BLaER1 treated with 17β-estradiol and CSF1 and Interleukin-3, amounts not matched to agents 10 nM and 100 nM (cell line): ENCODE measurements at regions not wholly inside any gene's neighbourhood (a gene's known extent, or its start where the extent isn't known, plus 50 kb on each side); places are given as distances from the start of the nearest gene placed in this dataset.

ENCODE experiments used
- H3K27ac ChIP-seq, 11 experiments: shearing (Covaris generic); formaldehyde crosslinking; 2 replicates each; pipeline ENCODE4 v1.8.1; 2022
- H3K27me3 ChIP-seq, 11 experiments: shearing (Covaris generic); formaldehyde crosslinking; 2 replicates each; pipeline ENCODE4 v1.8.1; 2022
- H3K36me3 ChIP-seq, 11 experiments: shearing (Covaris generic); formaldehyde crosslinking; 2 replicates each; pipeline ENCODE4 v1.8.1; 2022
- H3K4me1 ChIP-seq, 10 experiments: shearing (Covaris generic); formaldehyde crosslinking; 2 replicates each; pipeline ENCODE4 v1.8.1; 2022
- H3K4me2 ChIP-seq, 11 experiments: shearing (Covaris generic); formaldehyde crosslinking; 2 replicates each; pipeline ENCODE4 v1.8.1; 2022
- H3K4me3 ChIP-seq, 10 experiments: shearing (Covaris generic); formaldehyde crosslinking; 2 replicates each; pipeline ENCODE4 v1.8.1; 2022
- H3K9ac ChIP-seq, 11 experiments: shearing (Covaris generic); formaldehyde crosslinking; 2 replicates each; pipeline ENCODE4 v1.8.1; 2022
- H3K9me3 ChIP-seq, 11 experiments: shearing (Covaris generic); formaldehyde crosslinking; replicated peaks in 1 of 11; 2 replicates each; pipeline ENCODE4 v1.8.1; 2022
- H4K20me1 ChIP-seq, 11 experiments: shearing (Covaris generic); formaldehyde crosslinking; 2 replicates each; pipeline ENCODE4 v1.8.1; 2022
- Cebpa-rat ChIP-seq, 11 experiments: shearing (Covaris generic); IDR thresholded peaks; 2 replicates each; pipeline ENCODE4 v1.8.1; 2022

- Histone ChIP-seq H3K4me1 (no peaks in the 10 kb centered on the region), H3K4me3 (no peak overlapping the region), H3K9ac (no peak overlapping the region), H3K27ac (no peak overlapping the region), H3K36me3 (no peaks in the 10 kb centered on the region), H4K20me1 (no peaks in the 10 kb centered on the region), H3K27me3 (no peaks in the 10 kb centered on the region), H3K4me2 (no peak overlapping the region), H3K9me3 (peaks cover 0 to 6% (median 4%) of the 10 kb centered on the region in 11 experiments; a peak in 1 of 22 replicates)
- TF ChIP-seq Cebpa-rat (IDR thresholded peaks at IDR 0.05) = no peak
Measured at GRCh38 chr16:86701286-86701975, 123.1 kb downstream of the FOXL1 start.

GRCh38 chr16:86702824-86703588 is 124.7 kb downstream of the FOXL1 start:
- H3K4me2 ChIP-seq = no peak overlapping the region
- TF ChIP-seq Cebpa-rat (IDR thresholded peaks at IDR 0.05) = no peak
- H3K4me3 ChIP-seq = no peak overlapping the region
- no peaks in the 10 kb centered on the region for H3K27me3 ChIP-seq
- peaks cover 0 to 6% (median 4%) of the 10 kb centered on the region in 11 experiments; a peak in 1 of 22 replicates for H3K9me3 ChIP-seq
- no peak overlapping the region for H3K27ac ChIP-seq
- no peak overlapping the region for H3K9ac ChIP-seq
- no peaks in the 10 kb centered on the region for H3K36me3 ChIP-seq
- H3K4me1 ChIP-seq = no peaks in the 10 kb centered on the region
- H4K20me1 ChIP-seq = no peaks in the 10 kb centered on the region

GRCh38 chr16:86704516-86704915 is 126.2 kb downstream of the FOXL1 start:
- Histone ChIP-seq H3K36me3 (no peaks in the 10 kb centered on the region), H3K4me1 (peaks cover 0 to 8% (median 0%) of the 10 kb centered on the region in 10 experiments; a peak in 2 of 20 replicates), H3K4me3 (no peak overlapping the region), H3K9me3 (peaks cover 0 to 6% (median 4%) of the 10 kb centered on the region in 11 experiments; a peak in 1 of 22 replicates), H3K27ac (no peak overlapping the region), H4K20me1 (no peaks in the 10 kb centered on the region), H3K9ac (no peak overlapping the region), H3K4me2 (no peak overlapping the region), H3K27me3 (no peaks in the 10 kb centered on the region)
- no peak for TF ChIP-seq Cebpa-rat (IDR thresholded peaks at IDR 0.05)

GRCh38 chr16:86706726-86707125 is 128.4 kb downstream of the FOXL1 start:
- Histone ChIP-seq H3K4me1 (peaks cover 0 to 8% (median 0%) of the 10 kb centered on the region in 10 experiments; a peak in 2 of 20 replicates), H3K27me3 (no peaks in the 10 kb centered on the region), H3K4me3 (no peak overlapping the region), H4K20me1 (no peaks in the 10 kb centered on the region), H3K36me3 (no peaks in the 10 kb centered on the region), H3K9me3 (peaks cover 0 to 6% (median 4%) of the 10 kb centered on the region in 11 experiments; a peak in 1 of 22 replicates), H3K9ac (no peak overlapping the region), H3K27ac (no peak overlapping the region), H3K4me2 (no peak overlapping the region)
- no peak for TF ChIP-seq Cebpa-rat (IDR thresholded peaks at IDR 0.05)

GRCh38 chr16:86707171-86707570 is 128.8 kb downstream of the FOXL1 start:
- Histone ChIP-seq H3K36me3 (no peaks in the 10 kb centered on the region), H3K4me1 (peaks cover 0 to 8% (median 0%) of the 10 kb centered on the region in 10 experiments; a peak in 2 of 20 replicates), H3K27me3 (no peaks in the 10 kb centered on the region), H4K20me1 (no peaks in the 10 kb centered on the region), H3K9ac (no peak overlapping the region), H3K4me3 (no peak overlapping the region), H3K4me2 (no peak overlapping the region), H3K27ac (no peak overlapping the region), H3K9me3 (peaks cover 0 to 6% (median 4%) of the 10 kb centered on the region in 11 experiments; a peak in 1 of 22 replicates)
- no peak for TF ChIP-seq Cebpa-rat (IDR thresholded peaks at IDR 0.05)

- H4K20me1 ChIP-seq = no peaks in the 10 kb centered on the region
- no peak overlapping the region for H3K9ac ChIP-seq
- H3K4me2 ChIP-seq = no peak overlapping the region
- no peaks in the 10 kb centered on the region for H3K27me3 ChIP-seq
- peaks cover 0 to 8% (median 0%) of the 10 kb centered on the region in 10 experiments; a peak in 2 of 20 replicates for H3K4me1 ChIP-seq
- H3K4me3 ChIP-seq = no peak overlapping the region
- no peaks in the 10 kb centered on the region for H3K36me3 ChIP-seq
- H3K27ac ChIP-seq = no peak overlapping the region
- peaks cover 0 to 6% (median 4%) of the 10 kb centered on the region in 11 experiments; a peak in 1 of 22 replicates for H3K9me3 ChIP-seq
- no peak for TF ChIP-seq Cebpa-rat (IDR thresholded peaks at IDR 0.05)
Measured at GRCh38 chr16:86707581-86707980, 129.2 kb downstream of the FOXL1 start.

- no peak overlapping the region for H3K27ac ChIP-seq
- peaks cover 0 to 6% (median 4%) of the 10 kb centered on the region in 11 experiments; a peak in 1 of 22 replicates for H3K9me3 ChIP-seq
- H4K20me1 ChIP-seq = 0 out of 22 replicates have a peak, but pooled peaks cover 0 to 8% (median 0%) of the 10 kb centered on the region in 11 experiments
- no peak overlapping the region for H3K9ac ChIP-seq
- H3K4me1 ChIP-seq = peaks cover 0 to 8% (median 0%) of the 10 kb centered on the region in 10 experiments; a peak in 2 of 20 replicates
- no peak for TF ChIP-seq Cebpa-rat (IDR thresholded peaks at IDR 0.05)
- H3K4me2 ChIP-seq = no peak overlapping the region; a peak in 1 of 22 replicates
- no peaks in the 10 kb centered on the region for H3K36me3 ChIP-seq
- no peaks in the 10 kb centered on the region for H3K27me3 ChIP-seq
- H3K4me3 ChIP-seq = no peak overlapping the region
Measured at GRCh38 chr16:86708431-86708830, 130.1 kb downstream of the FOXL1 start.

- Histone ChIP-seq H3K36me3 (no peaks in the 10 kb centered on the region), H3K4me3 (no peak overlapping the region)
- no peak for TF ChIP-seq Cebpa-rat (IDR thresholded peaks at IDR 0.05)
Measured at GRCh38 chr16:86709103-86709502, 130.8 kb downstream of the FOXL1 start.

More at GRCh38 chr16:86709103-86709502, 130.8 kb downstream of the FOXL1 start:
- H3K27me3 ChIP-seq = no peaks in the 10 kb centered on the region
- peaks cover 0 to 6% (median 4%) of the 10 kb centered on the region in 11 experiments; a peak in 1 of 22 replicates for H3K9me3 ChIP-seq
- no peak overlapping the region for H3K4me2 ChIP-seq
- H4K20me1 ChIP-seq = 0 out of 22 replicates have a peak, but pooled peaks cover 0 to 9% (median 0%) of the 10 kb centered on the region in 11 experiments
- peaks cover 0 to 8% (median 0%) of the 10 kb centered on the region in 10 experiments; a peak in 2 of 20 replicates for H3K4me1 ChIP-seq
- no peak overlapping the region for H3K9ac ChIP-seq
- H3K27ac ChIP-seq = no peak overlapping the region
